ENCODE measurements at regions not wholly inside any gene's neighbourhood (a gene's known extent, or its start where the extent isn't known, plus 50 kb on each side); places are given as distances from the start of the nearest gene placed in this dataset.

GRCh38 chr5:133760532-133760931, 148.2 kb upstream of the FSTL4 start:
- DNase-seq, result no peak

- DNase-seq, result no peak
Observed at GRCh38 chr5:133758641-133759040, 146.3 kb upstream of the FSTL4 start.

DNA sequence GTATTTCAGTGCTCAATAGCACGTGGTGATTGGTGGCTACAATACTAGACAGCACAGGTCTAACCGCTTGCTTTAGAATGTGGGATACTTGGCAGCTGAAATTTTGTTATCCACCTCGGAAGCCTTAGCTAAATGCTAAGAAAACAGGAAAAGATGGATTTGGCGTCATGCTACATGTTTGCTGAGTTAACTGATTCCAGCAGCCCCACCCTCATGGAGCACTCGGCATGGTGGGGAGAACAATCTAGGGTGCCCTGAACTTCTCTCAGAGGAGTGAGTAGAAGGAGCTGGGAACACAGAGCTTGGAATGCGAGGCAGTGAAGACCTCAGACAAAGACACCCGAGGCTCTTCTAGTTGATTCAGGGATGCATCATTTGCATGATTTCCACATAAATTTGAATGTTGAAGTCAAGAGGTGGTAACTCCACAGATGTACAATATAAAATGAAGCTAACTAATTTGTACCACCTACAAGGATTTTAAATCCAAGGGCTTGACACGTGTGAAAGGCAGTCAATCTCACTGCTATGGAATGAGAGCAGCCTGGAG, 145.1 kb upstream of the FSTL4 start:
- no peak for DNase-seq

- no peak for DNase-seq
Observed at GRCh38 chr5:133756756-133757155, 144.4 kb upstream of the FSTL4 start.

- DNase-seq, result no peak
Observed at GRCh38 chr5:133756036-133756435, 143.7 kb upstream of the FSTL4 start.

- no peak for DNase-seq
Observed at GRCh38 chr5:133754575-133755169, 142.3 kb upstream of the FSTL4 start.

- DNase-seq, result no peak
Observed at GRCh38 chr5:133753856-133754255, 141.5 kb upstream of the FSTL4 start.

DNA sequence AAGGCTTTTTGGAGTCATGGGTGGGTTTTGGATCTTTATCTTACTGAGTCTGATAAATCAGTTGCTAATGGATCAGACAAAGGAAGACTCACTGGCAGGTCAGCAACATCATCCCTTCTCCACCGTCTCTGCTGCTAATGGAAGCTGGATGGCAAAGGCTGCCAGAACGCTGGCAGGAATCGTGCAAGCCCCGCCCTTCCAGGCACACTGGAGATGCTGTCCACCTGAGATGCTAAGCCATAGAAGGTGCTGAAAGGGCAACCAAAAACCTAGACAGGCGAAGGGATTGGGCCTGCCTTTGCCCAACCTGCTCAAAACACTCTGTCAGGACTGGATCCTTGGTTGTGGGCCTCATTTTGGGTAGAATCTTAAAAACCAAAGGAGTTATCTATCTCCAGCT, 139.5 kb upstream of the FSTL4 start:
- no peak for DNase-seq

DNA sequence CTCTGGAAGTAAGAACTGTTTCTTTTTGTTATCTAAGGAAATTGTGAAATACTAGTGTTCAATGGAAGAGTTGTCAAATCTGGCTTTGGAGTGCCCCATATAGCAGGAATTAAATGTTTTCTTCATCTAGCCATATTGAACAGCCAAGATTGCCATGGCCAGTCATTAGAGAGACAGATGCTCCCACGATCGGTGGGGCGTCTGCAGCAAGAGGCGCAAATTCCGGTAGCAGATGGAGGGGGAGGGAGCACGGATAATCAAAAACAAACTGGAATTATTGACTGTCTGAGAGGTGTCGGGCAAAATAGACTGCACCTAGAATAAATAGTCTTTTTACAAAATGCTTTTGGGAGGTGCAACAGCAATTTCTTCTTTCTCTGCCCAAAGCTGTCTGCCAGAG, 139.1 kb upstream of the FSTL4 start:
- no peak for DNase-seq

GRCh38 chr5:133750856-133751255, 138.5 kb upstream of the FSTL4 start:
- DNase-seq, result no peak

- no peak for DNase-seq
Observed at GRCh38 chr5:133750356-133750755, 138.0 kb upstream of the FSTL4 start.

DNA sequence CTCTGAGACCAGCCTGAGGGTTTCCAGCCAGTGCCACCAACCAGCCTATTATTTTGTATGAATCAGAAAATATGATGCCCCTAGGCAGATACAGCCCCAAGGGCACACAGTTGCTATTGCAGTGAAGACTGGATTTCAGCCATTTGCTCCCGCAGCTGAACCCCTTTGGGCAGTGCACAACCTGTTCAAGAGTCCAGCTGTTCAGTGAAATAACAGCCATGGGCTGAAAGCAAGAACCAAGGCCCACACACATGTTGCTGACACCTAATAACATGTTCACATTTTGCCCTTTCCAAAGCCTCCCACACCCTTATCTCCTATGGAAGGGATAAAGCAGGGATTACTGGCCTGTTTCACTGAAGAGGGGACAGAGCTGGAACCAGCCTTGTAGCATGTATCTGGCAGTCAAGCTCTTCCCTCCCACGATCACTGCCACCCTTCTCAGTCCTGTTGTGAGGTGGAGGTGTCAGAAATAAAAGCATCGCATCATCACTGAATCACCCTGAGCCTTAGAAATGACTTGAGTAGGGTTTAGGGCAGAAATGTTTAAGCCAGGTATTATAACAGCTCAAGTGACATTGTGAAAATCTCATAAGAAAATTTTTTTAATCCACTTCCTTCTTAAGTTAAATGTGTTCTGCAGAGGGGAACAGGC, 137.1 kb upstream of the FSTL4 start:
- DNase-seq, result no peak

DNA sequence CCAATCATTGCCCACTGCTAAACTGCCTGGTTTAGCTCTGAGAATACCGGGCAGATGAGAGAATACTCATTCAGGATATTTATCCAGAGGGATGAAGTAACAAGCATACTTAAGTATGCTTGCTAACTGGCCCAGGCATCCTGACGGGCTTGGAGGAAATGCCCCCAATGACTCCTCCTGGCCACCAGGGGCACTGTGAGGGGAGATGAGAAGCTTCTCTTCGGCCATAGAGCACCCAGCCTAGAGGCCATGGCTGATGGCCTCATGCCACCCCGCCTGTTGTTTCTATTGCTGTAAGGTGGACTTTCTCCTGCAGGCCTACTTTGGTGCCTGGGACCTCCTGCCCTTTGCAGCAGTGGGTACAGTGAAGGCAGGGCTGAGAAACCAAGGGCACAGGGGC, 134.5 kb upstream of the FSTL4 start:
- no peak for DNase-seq

DNA sequence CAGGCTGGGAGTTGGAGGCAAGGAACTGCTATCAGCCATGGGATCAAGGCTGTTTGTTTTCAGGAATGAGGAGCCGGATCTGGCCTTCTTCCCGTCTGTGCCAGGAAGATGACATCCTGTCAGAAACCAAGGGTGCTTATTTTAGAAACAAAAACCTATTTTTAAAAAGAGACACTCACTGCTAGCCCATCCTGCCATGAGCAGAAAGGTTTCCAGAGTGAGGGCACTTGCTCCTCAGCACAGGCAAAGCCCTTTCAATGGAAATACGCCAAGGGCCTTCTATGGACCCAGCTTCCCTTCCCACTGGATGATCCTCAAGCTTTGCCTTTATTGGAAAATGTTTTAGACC, 132.6 kb upstream of the FSTL4 start:
- no peak for DNase-seq

GRCh38 chr5:133744051-133744959, 132.0 kb upstream of the FSTL4 start:
- no peak for DNase-seq

GRCh38 chr5:133742431-133742988, 130.2 kb upstream of the FSTL4 start:
- no peak for DNase-seq

GRCh38 chr5:133741818-133742355, 129.5 kb upstream of the FSTL4 start:
- DNase-seq, result no peak

GRCh38 chr5:133741396-133741795, 129.1 kb upstream of the FSTL4 start:
- no peak for DNase-seq

- no peak for DNase-seq
Observed at GRCh38 chr5:133739181-133739780, 126.9 kb upstream of the FSTL4 start.

- DNase-seq, result no peak
Observed at GRCh38 chr5:133738271-133738670, 125.9 kb upstream of the FSTL4 start.

DNA sequence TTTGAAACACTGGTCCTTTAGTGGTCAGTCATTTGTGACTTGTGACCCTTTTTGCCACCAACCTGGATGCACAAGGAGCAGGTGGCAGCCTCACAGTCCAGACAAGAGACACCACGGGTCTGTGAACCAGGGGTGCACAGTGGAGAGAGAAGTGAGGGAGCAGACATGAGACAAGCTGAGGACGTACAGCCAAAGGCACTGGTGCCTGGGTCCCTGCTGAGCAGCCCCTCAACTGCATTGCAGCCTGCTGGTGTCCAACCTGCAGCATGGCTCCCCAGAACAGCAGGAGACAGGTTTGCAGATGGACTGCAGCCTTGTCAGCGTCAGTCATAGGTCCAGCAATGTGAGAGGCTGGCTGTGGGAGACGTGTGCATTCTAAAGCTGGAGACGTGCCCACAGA, 124.2 kb upstream of the FSTL4 start:
- DNase-seq, result no peak

DNA sequence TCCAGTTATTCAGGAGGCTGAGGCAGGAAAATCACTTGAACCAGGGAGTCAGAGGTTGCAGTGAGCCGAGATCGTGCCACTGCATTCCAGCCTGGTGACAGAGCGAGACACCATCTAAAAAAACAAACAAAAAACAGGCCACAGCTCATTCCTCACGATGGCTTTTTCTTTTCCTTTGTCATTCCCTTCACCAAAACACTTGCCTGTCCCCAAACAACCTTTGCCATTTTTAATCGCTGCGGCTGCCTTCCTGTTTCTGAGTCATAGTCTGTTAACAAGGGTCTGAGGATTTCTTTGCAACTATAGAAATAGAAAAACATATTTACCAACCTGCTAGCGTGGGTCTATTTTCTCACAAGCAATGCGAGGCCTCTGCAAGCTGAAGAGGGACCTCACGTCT, 123.0 kb upstream of the FSTL4 start:
- DNase-seq, result no peak

DNA sequence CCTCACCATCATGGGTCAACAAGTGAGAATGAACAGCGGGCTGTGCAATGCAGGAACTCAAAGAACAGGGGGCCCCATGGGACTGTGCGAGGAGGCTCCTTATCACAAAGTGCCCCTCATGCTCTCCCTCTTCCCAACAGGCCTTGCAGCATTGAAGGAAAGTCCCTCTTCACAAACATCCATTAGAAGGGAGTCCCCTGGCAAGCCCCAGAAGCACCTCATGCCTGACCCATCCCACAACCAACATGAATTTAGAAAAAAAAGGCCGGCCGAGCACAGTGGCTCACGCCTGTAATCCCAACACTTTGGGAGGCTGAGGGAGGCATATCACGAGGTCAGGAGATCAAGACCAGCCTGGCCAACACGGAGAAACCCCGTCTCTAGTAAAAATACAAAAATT, 122.6 kb upstream of the FSTL4 start:
- no peak for DNase-seq

Measured in femur (tissue), 1 donor.